GM18909 (cell line): ENCODE measurements at regions not wholly inside any gene's neighbourhood (a gene's known extent, or its start where the extent isn't known, plus 50 kb on each side); places are given as distances from the start of the nearest gene placed in this dataset.

Experiments
- ATAC-seq: cut with Tn5 transposase; IDR thresholded peaks from one replicate; pipeline ENCODE4 v1.9.1; 2021; ENCODE audit warnings: mild to moderate bottlenecking; ENCODE audit not compliant: unreplicated experiment, poor library complexity

GRCh38 chr18:75482880-75483279 lies 55.4 kb upstream of the SMIM21 start:
- ATAC-seq, result no peak

DNA sequence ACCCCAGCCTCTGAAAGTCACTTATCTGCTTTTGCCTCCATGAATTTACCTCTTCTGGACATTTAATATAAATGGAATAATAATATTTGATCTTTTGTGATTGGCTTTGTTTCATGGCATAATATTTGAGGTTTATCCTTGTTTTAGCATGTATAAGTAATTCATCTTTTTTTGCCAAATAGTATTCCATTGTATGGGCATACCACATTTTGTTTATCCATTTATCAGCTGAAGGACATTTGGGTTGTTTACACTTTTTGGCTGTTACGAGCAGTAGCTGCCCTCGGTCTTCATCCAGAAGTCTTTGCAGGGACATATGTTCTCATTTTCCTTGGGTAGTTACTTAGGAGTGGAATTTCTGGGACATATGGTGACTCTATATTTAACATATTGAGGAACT lies 53.0 kb upstream of the SMIM21 start:
- ATAC-seq, result no peak

- peak; percentile 74 for ATAC-seq
These were observed 51.7 kb upstream of the SMIM21 start for GRCh38 chr18:75478996-75479880.

- ATAC-seq, result no peak
These were observed 50.4 kb upstream of the SMIM21 start for GRCh38 chr18:75477900-75478299.
